GM21737 (cell line): ENCODE measurements at regions not wholly inside any gene's neighbourhood (a gene's known extent, or its start where the extent isn't known, plus 50 kb on each side); places are given as distances from the start of the nearest gene placed in this dataset.

ENCODE experiments used
- ATAC-seq: cut with Tn5 transposase; IDR thresholded peaks from one replicate; pipeline ENCODE4 v1.9.1; 2021; ENCODE audit warnings: mild to moderate bottlenecking, moderate library complexity; ENCODE audit not compliant: unreplicated experiment

DNA sequence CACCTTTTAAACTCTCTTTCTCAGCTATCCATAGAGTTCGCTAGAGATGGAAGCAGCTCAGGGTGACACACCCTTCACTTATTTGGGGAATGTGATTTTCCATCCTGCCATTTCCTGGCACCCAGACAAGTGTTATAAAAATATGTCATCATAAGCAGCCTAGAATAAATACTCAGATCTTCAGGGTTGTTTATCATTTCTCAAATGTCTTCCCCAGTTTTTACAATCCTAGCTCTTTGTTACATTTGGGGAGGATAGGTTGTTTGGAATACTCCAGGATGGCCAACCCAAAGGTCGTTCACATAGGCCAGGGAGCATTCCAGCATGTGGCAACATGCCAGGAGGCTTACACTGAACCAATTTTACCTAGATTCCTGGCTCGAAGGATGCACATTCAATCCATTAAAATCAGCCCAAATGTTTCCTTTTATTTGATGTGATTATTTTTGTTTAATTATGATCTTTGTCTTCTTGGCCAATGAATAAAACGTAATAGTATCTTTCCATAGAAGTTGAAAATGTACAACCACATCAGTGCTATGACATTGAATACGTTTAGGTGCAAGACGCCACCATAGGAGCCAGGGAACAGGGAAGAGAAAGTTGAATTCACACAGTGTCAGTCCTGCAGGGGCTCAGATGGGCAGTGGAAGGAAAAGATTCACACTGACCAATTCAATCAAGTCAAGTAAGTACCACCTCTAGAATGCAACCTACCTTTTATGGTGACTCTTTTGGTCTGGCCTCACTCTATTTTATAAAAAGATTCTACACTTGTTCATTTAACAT lies 537.7 kb upstream of the MDFIC2 start:
- no peak for ATAC-seq

DNA sequence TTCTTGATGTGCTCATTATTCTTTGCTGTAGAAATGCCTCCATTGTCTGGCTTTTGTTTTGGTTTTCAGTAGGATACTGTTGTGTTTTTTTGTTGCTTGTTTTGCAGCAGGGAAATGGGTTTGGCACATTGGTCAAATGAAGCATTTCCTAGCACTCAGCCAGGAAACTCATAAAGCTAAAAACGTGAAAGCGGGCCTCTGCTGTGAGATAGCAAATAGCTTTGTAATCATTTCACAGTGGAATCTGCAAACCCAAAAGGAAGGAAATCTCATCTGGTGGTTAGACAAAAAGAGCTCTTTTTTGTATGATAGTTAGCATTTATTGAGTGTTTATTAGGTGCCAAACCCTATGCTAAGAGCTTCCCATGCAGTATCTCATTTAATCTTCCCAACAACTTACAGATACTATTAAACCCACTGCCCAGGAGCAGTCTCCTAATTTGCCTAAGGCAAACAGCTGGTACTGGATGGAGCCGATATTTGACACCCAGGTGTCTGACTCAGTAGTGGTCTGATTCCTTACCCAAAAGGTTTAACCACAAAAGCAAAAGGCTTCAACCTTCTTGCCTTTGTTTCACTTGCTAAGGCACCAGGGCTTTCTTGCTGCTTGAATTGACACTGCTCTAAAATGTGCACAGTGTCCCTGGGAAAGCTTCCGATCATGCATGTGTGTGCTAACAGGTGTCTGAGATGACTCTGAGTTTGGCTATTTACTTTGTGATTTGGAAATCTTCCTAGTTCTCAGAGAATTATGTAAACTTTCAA lies 527.9 kb upstream of the MDFIC2 start:
- ATAC-seq: no peak

DNA sequence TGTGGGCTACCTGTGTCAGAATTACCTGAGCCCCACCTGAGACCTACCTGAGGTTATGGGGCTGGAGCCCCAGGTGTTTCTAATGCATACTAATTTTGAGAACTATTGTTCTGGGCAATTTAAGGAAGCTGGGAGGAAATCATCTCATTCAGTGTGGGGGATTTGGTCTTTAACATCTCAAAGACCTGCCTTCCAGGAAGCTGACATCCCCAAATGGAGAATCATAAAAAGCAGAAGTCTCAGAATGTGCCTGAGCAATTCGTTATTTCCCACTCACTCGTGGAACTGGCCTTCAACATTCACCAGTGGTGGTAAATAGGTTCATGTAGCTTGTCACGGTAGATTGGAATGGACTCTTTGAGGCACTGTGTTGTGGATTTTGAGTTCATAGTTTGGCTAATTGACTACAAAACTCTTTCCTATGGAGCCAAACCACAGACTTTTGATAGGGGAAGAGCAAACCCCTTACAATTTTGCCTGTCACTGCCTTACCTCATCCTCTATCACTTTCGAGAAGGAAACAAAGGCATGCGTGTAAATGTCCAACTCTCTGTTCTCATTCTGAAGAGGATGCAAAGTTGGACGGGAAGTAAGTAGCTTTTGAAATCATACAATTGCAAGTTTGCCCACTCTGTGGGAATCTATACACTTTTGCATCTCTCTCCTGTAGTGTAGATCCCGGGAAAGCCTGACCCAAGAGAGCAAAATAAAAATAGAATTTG lies 521.0 kb upstream of the MDFIC2 start:
- ATAC-seq: no peak

DNA sequence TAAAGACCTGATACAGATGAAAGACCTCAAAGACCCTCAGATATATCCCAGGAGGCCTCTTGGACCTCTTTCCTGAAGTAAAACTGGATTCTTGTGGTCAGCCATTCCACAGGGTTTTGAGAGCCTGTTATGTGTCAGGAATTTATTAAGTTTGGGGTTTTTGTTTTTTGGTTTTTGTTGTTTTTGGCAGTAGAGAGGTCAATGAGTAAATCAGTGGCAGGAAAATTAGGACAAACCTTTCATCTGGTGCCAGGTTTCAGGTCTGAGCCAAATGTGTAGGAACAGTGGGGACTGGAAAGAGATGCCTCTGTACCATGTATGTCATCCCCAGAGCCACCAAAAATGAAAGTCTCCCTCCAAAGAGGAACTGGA lies 520.4 kb upstream of the MDFIC2 start:
- ATAC-seq: no peak

DNA sequence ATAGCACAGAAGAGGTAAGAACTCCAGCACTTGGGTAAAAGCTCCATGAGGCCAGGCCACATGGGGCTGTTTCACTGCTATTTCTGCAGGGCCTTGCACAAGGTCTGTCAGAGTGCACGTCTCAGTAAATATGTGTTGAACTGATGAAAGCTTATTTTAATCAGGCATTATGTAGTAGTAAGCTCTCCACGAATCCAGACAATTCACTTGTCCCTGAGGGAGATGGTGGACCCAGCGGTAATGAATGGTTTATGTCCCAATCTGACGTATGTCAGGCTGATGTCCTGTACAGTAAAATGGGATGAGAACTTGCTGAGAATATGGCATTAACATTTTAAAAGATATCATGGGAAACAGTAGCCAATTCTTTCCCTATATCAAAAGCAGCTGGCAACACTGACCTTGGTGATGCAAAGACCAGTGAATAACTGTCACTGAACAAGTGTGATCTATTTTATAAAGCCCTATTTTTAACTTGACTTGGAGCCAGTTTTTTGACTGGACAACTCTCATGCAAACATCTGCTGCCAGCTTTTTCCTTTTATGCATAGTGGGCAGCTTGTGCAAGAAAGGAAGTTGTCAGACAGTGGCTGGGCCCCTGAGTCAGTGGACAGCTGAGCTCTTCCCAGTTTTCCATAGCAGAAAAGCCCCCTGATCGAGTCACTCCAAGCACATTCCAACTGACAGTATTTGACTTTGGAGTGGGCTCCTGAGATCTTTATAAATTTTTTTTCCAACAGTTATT lies 519.8 kb upstream of the MDFIC2 start:
- ATAC-seq: no peak

DNA sequence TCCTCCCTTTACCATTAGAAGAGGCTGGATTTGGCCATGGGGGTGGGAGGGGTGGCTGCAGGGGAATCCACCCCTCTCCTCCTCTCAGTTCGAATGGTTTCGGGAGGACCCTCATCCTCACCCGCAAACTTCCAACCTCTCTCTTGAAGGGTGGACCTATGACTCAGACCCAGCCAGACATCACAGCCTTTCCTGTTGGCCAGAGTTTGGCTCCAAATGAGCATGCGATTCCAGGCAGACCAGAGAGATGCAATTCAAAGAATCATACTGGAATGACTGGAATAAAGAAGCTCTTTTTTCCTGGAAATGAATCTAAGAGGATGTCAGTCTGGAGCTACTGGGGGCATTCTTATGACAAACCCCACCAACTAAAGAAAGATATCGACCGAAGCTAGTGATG lies 516.7 kb upstream of the MDFIC2 start:
- ATAC-seq: no peak

DNA sequence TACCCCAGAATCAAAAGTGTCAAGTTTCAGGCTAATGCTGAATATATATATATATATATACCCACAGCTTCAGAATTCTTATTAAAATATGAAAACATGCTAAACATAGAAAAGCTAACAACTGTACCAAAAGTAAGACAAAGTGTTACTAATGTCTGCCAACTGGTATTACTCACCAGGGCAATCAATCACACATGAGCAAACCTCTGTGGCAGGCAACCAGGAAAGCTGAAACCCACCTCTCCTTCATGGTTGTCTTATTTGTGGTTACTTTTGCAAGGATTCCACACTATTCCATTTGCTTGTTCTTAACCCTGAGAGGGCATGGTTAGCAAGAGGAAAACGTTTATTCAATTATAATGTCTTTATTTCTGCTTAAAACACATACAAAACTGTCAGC lies 512.3 kb upstream of the MDFIC2 start:
- no peak for ATAC-seq

DNA sequence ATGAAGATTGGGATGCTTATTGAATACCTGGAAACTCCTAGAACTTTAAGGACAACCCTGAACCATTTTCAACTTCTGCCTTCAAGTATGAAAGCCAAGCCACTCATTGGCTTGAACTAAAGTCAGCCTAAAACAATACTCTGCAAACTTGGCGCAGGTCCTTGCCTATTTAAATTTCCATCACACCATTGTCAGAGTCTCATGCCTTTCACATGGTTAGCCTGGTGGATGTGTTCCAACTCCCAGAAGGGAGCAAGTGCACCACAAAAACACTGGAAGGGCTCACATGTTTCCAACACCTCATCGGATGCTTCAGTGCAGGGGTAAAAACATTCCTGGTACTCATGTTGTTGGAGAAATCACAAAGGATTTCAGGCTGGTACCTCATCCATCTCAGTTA lies 511.6 kb upstream of the MDFIC2 start:
- ATAC-seq: no peak

DNA sequence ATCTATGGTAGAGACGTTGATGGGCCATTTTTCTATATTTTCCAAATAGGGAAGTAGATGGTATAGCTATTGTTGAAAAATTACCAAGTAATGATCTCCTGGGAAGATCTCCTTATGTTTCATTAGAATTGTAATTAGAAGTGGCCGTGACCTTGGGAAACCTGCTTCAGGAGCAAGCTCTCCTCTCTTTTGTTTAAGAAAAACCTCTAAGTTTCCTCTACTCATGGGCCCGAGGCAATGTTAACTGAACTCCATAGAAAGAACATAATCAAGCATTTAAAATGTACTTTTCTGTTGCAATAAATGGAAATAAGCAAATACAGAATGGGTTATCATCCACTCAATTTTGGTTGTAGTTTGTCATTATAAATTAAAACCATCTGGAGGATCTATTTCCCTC lies 511.2 kb upstream of the MDFIC2 start:
- ATAC-seq: no peak

DNA sequence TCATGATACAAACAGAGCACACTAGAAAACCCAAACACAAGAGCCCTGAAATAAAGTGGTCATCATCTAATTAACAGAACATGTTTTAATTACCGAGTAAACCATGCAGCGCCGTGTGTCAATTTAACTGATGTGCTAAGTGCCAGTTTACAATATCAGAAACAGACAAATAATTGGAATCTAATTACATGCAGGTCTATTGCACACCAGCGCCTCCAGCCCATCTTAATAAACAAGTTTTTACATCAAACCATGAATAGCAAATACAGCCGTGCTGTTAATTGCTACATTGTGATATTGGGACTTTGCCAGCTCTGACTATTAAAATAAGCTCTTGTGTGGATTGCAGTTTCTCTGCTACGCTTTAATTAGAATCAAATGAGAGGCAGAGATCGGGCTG lies 510.2 kb upstream of the MDFIC2 start:
- no peak for ATAC-seq

DNA sequence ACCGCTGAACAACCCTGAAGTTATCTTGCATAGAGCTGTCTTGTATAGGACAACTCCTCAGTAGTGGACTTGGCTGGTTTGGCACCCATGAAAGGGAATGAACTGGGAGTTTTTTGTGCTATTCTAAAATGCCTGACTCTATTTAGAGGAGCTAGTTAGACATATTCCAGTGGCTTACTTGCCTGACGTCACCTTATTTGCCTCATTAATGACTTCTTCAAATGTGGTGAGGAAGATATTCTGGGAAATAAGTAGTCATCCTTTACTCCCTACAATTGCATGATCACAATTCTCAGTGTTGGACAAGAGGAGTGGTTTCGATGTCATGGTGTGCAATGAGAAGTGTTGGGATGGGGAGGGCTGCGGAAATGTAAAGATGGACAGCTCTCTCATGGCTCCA lies 509.2 kb upstream of the MDFIC2 start:
- ATAC-seq: no peak

DNA sequence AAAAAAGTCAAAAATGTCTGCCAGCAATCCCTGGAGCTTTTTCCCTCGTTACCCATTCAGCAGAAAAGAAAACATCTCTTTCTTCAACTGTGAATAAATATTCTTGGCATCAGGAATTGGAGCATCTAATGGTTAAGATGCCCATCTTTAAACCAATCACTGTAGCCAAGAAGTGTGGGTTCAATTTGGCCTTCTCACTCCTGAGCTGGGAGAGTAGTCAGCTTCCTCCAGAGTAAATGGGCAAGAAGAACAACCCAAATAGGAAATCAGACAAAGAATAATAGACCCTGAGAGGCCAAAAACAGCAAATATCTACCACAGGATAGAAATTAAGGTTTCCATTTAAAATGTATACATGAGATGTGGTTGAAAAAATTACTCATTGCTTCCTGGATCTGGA lies 508.0 kb upstream of the MDFIC2 start:
- no peak for ATAC-seq

DNA sequence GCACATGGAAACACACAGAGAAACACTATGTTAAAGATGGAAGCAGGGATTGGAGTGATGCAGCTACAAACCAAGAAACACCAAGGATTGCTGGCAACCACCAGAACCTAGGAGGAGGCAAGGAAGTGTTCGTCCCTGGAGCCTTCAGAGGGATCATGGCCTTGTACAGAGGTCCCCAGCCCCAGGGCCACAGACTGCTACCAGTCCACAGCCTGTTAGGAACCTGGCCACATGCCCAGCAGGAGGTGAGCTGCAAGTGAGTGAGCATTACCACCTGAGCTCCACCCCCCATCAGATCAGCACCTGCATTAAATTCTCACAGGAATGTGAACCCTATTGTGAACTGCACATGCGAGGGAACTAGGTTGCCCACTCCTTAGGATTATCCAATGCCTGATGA lies 505.7 kb upstream of the MDFIC2 start:
- ATAC-seq: no peak

DNA sequence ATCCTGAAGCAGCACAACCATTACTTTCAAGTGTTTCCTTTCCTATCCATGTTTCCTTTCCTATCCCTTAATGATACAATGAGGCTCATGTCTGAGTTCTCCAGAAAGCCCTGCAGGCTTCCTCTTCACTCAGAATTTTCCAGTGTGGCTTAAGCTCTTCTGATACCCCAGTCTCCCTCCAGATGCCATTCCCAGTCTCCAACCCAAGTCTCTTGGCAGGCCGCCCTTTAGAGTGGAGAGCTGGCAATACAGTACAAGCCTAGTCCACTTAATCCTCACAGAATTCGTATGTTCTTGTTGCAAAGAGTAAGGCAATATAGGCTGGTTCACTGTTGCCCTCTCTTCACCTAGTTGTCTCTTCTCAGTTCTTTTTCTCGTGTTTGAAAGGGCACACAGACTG lies 503.9 kb upstream of the MDFIC2 start:
- no peak for ATAC-seq

DNA sequence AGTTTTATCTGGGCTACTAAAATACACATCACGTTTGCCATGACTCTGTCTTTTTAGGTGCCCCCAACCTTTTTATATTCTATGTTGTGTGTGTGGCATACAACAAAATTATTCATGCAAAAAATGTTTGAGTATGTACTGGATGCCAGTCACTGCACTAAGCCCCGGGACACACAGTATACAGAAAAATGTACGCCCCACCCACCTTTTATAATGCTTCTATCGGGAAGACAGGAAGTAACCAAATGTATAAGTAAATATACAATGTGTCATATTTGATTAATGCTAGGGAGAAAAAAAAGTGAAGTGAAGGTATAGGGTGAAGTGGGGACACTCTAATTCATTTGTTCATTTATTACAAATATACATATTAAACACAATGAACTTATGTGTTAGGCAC lies 503.4 kb upstream of the MDFIC2 start:
- ATAC-seq: no peak

DNA sequence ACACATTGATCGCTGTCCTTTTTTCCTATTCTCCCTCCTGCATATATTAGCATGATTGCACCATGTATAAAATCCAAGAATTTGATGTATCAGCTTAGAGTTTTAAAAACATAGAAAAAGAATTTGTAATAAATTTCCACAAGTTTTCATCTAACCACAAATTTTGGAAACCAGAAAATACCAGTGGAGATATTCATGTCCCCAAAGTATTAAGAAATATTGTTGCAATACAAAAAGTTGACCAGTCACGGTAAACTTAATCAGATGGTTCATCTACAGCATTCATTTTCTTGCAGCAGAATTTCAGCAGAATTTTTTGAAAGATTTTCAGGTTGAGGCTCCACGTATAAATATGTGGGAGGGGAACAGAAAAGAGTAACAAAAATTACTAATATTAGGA lies 500.9 kb upstream of the MDFIC2 start:
- ATAC-seq: no peak

DNA sequence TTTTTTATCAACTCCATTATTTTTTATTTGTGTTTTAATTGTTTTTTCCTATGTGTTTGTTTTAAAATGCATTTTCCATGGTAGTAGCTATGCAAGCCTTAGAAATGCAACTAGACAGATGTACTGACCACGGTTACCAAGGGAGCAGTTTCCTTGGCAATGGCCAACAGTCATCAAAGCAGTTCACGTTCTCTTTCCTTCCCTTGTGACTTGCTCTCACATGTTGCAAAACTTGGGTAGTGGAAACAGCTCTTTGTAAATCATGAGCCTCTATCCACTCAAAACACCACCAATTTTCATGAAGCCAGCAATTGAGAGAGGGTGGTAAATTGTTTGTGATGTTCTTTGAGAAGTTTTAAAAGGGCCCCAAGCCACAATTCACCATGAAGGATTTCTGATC lies 499.4 kb upstream of the MDFIC2 start:
- ATAC-seq: no peak

DNA sequence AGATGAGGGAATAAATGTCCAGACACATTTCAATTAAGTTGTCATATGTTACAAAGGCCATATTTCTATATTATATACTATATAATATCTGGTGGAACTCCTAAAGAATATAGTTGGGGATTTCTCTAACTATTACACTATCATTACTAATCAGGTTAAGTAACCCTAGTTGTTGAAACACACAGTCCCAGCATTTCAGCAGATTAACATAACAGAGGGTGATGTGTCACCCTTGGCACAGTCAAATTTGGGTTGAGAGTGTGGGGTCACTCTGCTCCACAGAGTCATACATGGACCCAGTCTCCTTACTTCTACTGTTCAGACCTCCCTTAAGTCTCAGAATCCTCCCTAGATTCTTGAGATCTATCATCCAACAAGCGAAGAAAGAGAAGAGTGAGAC lies 496.4 kb upstream of the MDFIC2 start:
- no peak for ATAC-seq

DNA sequence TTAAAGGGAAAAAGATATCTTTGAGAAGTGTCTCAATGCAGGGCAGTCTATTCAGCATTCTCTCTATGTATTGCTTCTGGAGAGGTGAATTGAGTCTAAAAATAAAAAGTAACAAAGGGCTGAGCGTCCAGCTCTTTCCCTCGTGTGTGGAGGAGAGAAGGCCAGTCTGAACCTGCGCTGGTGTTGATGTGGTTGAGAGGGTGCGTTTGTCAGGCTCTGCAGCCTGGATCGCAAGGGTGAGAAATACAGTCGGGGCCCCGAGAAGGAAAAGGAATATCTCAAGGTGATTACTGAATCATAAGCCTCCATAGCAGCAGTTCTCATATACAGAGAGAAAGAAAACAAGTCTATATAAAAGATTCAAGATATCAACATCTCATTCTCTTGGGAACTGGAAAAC lies 494.1 kb upstream of the MDFIC2 start:
- ATAC-seq: no peak

DNA sequence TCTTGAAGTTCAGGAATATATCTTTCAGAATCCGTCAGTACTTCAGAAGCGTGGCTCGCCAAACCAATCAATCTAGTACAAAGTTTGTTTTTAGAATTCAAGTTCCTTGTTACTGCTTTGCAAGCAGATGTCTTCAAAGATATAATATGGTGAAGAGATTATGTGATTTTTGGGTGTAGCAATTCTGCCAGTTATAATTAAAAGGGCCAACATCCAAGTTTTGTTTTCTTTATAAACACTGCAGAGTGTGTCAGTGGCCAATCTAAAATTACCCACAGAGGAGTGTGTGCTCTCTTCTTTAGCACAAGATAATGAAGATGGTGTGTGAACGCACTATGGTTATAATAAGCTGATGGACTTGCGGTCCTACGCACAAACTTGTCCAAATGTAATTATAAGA lies 493.6 kb upstream of the MDFIC2 start:
- no peak for ATAC-seq
